ENCODE measurements at regions not wholly inside any gene's neighbourhood (a gene's known extent, or its start where the extent isn't known, plus 50 kb on each side); places are given as distances from the start of the nearest gene placed in this dataset.

DNA sequence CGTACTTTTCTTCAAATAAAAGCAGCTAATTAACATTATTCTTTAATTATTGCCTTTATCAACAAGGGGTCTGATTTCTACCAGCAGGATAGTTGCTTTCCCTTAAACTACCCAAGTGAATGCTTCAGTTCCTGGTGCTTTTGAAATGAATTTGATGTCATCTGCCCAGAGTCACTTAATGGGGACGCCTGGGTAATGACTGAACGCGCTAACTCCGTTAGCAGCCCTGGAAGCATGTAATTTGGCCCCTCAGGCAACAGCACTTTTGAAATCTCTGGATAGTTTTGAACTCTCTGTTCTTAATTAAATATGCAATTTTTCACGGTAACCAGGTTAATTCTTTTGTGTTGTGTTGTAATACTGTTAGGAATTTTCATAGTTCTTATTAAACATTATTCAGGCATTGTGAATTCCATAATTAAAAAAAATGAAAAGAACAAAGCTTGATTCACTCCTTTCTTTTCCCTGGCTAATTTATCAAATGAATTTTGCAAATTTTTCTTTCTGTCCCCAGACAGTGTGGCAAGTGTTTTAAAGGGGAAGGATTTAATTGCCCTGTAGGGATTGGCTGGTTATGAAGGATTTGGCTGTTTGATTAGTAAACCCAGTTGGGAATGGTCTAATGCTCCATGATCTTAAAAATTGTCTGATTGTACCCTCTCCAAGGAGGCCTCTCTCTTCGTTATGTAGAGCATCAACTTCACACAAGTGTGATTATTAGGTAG, 137.5 kb upstream of the MYL2 start:
- H3K27ac ChIP-seq (ENCODE audit: control insufficient read depth, insufficient read depth) = no peak overlapping the region
- DNase-seq (ENCODE audit: low read depth, low spot score) = no peak
- ATAC-seq = no peak
- ChIA-PET RAD21 (ENCODE audit: unreplicated experiment) (no interaction called here), POLR2A (no interaction called here), SMC1A (ENCODE audit: uncharacterized antibody, unreplicated experiment) (no interaction called here), CTCF (interaction anchor here (0.6 kb wide), 1 partner anchor 1047 kb away, joined by 3 read pairs; no protein-coding TSS in a partner anchor)
- no peak overlapping the region for H3K9ac ChIP-seq (ENCODE audit: control insufficient read depth, insufficient read depth, low read length)
- TF ChIP-seq RUNX3 (IDR thresholded peaks at IDR 0.05; ENCODE audit: low read length) (no peak), NR2C2 (IDR thresholded peaks at IDR 0.05; ENCODE audit: borderline replicate concordance, control insufficient read depth, insufficient read length, low read depth) (no peak), KLF5 (IDR thresholded peaks at IDR 0.05; ENCODE audit: partially characterized antibody) (no peak), BCL3 (IDR thresholded peaks at IDR 0.05; ENCODE audit: borderline replicate concordance, insufficient read depth, low read depth, low read length, poor library complexity, severe bottlenecking) (no peak), SMC3 (IDR thresholded peaks at IDR 0.05; ENCODE audit: borderline replicate concordance, low read length) (no peak), PAX8 (IDR thresholded peaks at IDR 0.05) (no peak)
- TF ChIP-seq, protein P1, sequence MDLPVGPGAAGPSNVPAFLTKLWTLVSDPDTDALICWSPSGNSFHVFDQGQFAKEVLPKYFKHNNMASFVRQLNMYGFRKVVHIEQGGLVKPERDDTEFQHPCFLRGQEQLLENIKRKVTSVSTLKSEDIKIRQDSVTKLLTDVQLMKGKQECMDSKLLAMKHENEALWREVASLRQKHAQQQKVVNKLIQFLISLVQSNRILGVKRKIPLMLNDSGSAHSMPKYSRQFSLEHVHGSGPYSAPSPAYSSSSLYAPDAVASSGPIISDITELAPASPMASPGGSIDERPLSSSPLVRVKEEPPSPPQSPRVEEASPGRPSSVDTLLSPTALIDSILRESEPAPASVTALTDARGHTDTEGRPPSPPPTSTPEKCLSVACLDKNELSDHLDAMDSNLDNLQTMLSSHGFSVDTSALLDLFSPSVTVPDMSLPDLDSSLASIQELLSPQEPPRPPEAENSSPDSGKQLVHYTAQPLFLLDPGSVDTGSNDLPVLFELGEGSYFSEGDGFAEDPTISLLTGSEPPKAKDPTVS (IDR thresholded peaks at IDR 0.05; ENCODE audit: low read depth, low read length) = no peak
- H3K36me3 ChIP-seq (ENCODE audit: control insufficient read depth in 2 of 2, insufficient read depth in 2 of 2, low read length in 1 of 2) = no peaks in the 10 kb centered on the region
- no TSS peak for BruUV-seq (replicated peaks)
- no peak overlapping the region for H3K4me2 ChIP-seq (ENCODE audit: control insufficient read depth, insufficient read depth)
- intact Hi-C loops (cut with micrococcal nuclease; ENCODE audit: unreplicated experiment) = no loop called here
- H3K4me3 ChIP-seq = no peak overlapping the region
- 91% methylated on average over 7 of the region's 7 CpGs for whole genome bisulfite sequencing (ENCODE audit: insufficient coverage, insufficient replicate concordance, low lambda C conversion rate, missing lambda C conversion rate)
- in situ Hi-C loops (cut with MboI) = no loop called here
- peak overlapping the region; percentile 94; the same call in 1 of the 2 replicates for H2AFZ ChIP-seq (ENCODE audit: control insufficient read depth, low read depth, low read length)
- H3K9me3 ChIP-seq (replicated peaks; ENCODE audit: control insufficient read depth, insufficient read depth, low read length) = peaks cover 9% of the 10 kb centered on the region; the same call in 2 of the 3 replicates
- H4K20me1 ChIP-seq (ENCODE audit: control insufficient read depth, insufficient read depth) = no peaks in the 10 kb centered on the region
- no peak for FAIRE-seq
- no peaks in the 10 kb centered on the region; a peak in 1 of 4 replicates for H3K27me3 ChIP-seq (replicated peaks in 1 of 2; ENCODE audit: control insufficient read depth in 2 of 2, insufficient read depth in 2 of 2, low read length in 1 of 2)
- peaks cover 11% of the 10 kb centered on the region for H3K4me1 ChIP-seq (ENCODE audit: control insufficient read depth, insufficient read depth, low read length)
- H3K79me2 ChIP-seq (ENCODE audit: control insufficient read depth, insufficient read depth, low read length) = no peaks in the 10 kb centered on the region
